ENCODE measurements at regions not wholly inside any gene's neighbourhood (a gene's known extent, or its start where the extent isn't known, plus 50 kb on each side); places are given as distances from the start of the nearest gene placed in this dataset.

GRCh38 chr10:8840356-8840755, 785.9 kb downstream of the GATA3 start:
- Histone ChIP-seq H3K9me3 (peaks cover 3% of the 10 kb centered on the region; the same call in 1 of the 2 replicates), H3K4me1 (no peaks in the 10 kb centered on the region), H3K4me3 (ENCODE audit: low read depth, low read length) (no peak overlapping the region), H3K27me3 (replicated peaks; ENCODE audit: control insufficient read depth, insufficient read depth, low read length) (no peaks in the 10 kb centered on the region), H3K36me3 (ENCODE audit: control insufficient read depth, insufficient read depth, low read length) (no peaks in the 10 kb centered on the region)
- no peaks in the 10 kb centered on the region for H3K36me3 Mint-ChIP-seq (ENCODE audit: insufficient read depth, unreplicated experiment)
- ChIA-PET CTCF (no interaction called here), POLR2A (no interaction called here)
- no peak overlapping the region for H3K27ac Mint-ChIP-seq (ENCODE audit: unreplicated experiment)
- H3K4me1 Mint-ChIP-seq (ENCODE audit: low read depth, unreplicated experiment): no peaks in the 10 kb centered on the region
- no peak overlapping the region for H3K4me3 Mint-ChIP-seq (ENCODE audit: unreplicated experiment)
- H3K27me3 Mint-ChIP-seq (ENCODE audit: insufficient read depth, unreplicated experiment): no peaks in the 10 kb centered on the region
- BruUV-seq (replicated peaks): no TSS peak
- TF ChIP-seq, protein P1, sequence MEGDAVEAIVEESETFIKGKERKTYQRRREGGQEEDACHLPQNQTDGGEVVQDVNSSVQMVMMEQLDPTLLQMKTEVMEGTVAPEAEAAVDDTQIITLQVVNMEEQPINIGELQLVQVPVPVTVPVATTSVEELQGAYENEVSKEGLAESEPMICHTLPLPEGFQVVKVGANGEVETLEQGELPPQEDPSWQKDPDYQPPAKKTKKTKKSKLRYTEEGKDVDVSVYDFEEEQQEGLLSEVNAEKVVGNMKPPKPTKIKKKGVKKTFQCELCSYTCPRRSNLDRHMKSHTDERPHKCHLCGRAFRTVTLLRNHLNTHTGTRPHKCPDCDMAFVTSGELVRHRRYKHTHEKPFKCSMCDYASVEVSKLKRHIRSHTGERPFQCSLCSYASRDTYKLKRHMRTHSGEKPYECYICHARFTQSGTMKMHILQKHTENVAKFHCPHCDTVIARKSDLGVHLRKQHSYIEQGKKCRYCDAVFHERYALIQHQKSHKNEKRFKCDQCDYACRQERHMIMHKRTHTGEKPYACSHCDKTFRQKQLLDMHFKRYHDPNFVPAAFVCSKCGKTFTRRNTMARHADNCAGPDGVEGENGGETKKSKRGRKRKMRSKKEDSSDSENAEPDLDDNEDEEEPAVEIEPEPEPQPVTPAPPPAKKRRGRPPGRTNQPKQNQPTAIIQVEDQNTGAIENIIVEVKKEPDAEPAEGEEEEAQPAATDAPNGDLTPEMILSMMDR (IDR thresholded peaks at IDR 0.05; ENCODE audit: insufficient read depth in 1 of 2, low read depth in 1 of 2, low read length in 1 of 2, severe bottlenecking in 1 of 2, unreplicated experiment in 1 of 2): no peak
- intact Hi-C loops (cut with micrococcal nuclease; ENCODE audit: unreplicated experiment): no loop called here
- H3K9me3 Mint-ChIP-seq (ENCODE audit: unreplicated experiment): peaks cover 12% of the 10 kb centered on the region
- DNase-seq: no peak

DNA sequence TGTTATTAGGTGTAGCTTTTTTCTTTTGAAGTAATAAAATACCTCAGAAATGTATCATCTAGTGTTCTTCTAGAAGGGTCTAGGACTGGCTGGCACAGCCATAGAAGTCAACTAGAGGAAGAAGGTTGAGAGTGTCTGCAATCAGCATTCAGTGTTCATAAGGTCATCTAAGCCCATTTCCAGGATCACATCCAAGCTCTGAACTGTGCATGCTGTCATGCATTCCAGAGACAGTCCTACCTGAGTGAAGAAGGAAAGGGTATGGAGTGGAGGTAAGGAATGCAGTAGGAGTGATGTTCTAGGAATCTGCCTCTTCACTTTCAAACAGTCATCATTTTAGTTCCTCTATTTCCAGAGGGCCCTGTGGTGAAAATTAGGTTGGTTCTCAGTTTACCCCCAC, 789.7 kb downstream of the GATA3 start:
- Mint-ChIP-seq H3K27me3 (ENCODE audit: insufficient read depth, unreplicated experiment) (no peaks in the 10 kb centered on the region), H3K4me3 (ENCODE audit: unreplicated experiment) (no peak overlapping the region), H3K4me1 (ENCODE audit: low read depth, unreplicated experiment) (no peaks in the 10 kb centered on the region), H3K9me3 (ENCODE audit: unreplicated experiment) (peaks cover 12% of the 10 kb centered on the region), H3K36me3 (ENCODE audit: insufficient read depth, unreplicated experiment) (no peaks in the 10 kb centered on the region), H3K27ac (ENCODE audit: unreplicated experiment) (no peak overlapping the region)
- H3K27me3 ChIP-seq (replicated peaks; ENCODE audit: control insufficient read depth, insufficient read depth, low read length): no peaks in the 10 kb centered on the region
- no peak overlapping the region for H3K4me3 ChIP-seq (ENCODE audit: low read depth, low read length)
- ChIA-PET CTCF (no interaction called here), POLR2A (no interaction called here)
- H3K9me3 ChIP-seq: peaks cover 3% of the 10 kb centered on the region; the same call in 1 of the 2 replicates
- no TSS peak for BruUV-seq (replicated peaks)
- TF ChIP-seq, protein P1 (IDR thresholded peaks at IDR 0.05; ENCODE audit: insufficient read depth in 1 of 2, low read depth in 1 of 2, low read length in 1 of 2, severe bottlenecking in 1 of 2, unreplicated experiment in 1 of 2): no peak
- no peaks in the 10 kb centered on the region for H3K36me3 ChIP-seq (ENCODE audit: control insufficient read depth, insufficient read depth, low read length)
- intact Hi-C loops (cut with micrococcal nuclease; ENCODE audit: unreplicated experiment): no loop called here
- no peak for DNase-seq
- no peaks in the 10 kb centered on the region for H3K4me1 ChIP-seq

DNA sequence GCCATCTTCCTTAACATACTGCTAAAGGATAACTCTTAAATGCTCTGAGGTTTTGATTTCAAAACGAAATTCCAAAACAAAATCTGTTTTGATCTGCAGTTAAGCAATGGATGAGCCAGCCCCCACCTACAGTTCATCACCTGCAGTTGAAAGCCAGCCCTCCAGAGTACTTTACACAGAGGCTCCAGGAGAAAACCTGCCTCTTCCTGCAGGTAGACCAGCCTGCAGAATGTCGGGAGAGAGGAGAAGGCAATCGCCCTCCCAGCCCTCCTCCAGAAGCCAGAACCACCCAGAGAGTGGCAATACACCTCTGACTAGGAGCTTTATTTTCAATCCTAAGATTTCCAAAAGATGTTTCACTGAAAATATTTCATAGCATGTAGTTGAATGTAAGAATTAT, 798.1 kb downstream of the GATA3 start:
- Mint-ChIP-seq H3K36me3 (ENCODE audit: insufficient read depth, unreplicated experiment) (no peaks in the 10 kb centered on the region), H3K27ac (ENCODE audit: unreplicated experiment) (no peak overlapping the region), H3K4me3 (ENCODE audit: unreplicated experiment) (no peak overlapping the region), H3K27me3 (ENCODE audit: insufficient read depth, unreplicated experiment) (peaks cover 6% of the 10 kb centered on the region), H3K9me3 (ENCODE audit: unreplicated experiment) (no peaks in the 10 kb centered on the region), H3K4me1 (ENCODE audit: low read depth, unreplicated experiment) (no peaks in the 10 kb centered on the region)
- Histone ChIP-seq H3K9me3 (no peaks in the 10 kb centered on the region), H3K4me1 (no peaks in the 10 kb centered on the region), H3K36me3 (ENCODE audit: control insufficient read depth, insufficient read depth, low read length) (no peaks in the 10 kb centered on the region), H3K4me3 (ENCODE audit: low read depth, low read length) (no peak overlapping the region), H3K27me3 (replicated peaks; ENCODE audit: control insufficient read depth, insufficient read depth, low read length) (no peaks in the 10 kb centered on the region)
- BruUV-seq (replicated peaks): no TSS peak
- DNase-seq: no peak
- ChIA-PET CTCF (no interaction called here), POLR2A (no interaction called here)
- intact Hi-C loops (cut with micrococcal nuclease; ENCODE audit: unreplicated experiment): no loop called here
- TF ChIP-seq, protein P1 (IDR thresholded peaks at IDR 0.05; ENCODE audit: insufficient read depth in 1 of 2, low read depth in 1 of 2, low read length in 1 of 2, severe bottlenecking in 1 of 2, unreplicated experiment in 1 of 2): no peak
